Activated CD8-positive, alpha-beta memory T cell treated with anti-CD3 and anti-CD28 coated beads for 1 hour (primary cell): ENCODE measurements at regions not wholly inside any gene's neighbourhood (a gene's known extent, or its start where the extent isn't known, plus 50 kb on each side); places are given as distances from the start of the nearest gene placed in this dataset.

Source experiments
- DNase-seq, 2 donors: peaks; one replicate each; pipeline ENCODE4 v3.0.0-alpha.2; 2020; ENCODE audit warnings: low read depth in 1 of 2; ENCODE audit errors: extremely low read depth in 1 of 2

GRCh38 chr2:191556463-191556862 lies 121.5 kb upstream of the NABP1 start:
- no peak for DNase-seq

DNA sequence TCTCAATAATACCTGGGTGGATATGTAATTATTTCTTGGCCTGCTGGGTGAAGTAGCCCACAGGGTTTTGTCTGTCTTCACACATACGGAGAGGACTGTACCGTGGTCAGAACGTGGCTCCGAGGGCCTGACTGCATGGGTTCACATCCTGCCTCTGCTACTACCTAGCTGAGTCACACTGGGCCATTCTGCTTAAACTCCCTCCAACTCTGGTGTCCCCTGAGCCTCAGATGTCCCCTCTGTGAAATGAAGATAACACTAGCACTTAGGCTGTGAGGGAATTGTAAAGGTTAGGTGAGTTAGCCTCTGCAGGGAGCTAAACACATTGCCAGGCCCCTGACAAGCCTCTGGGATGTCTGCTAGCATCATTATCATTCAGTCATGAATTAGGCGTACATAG lies 120.1 kb upstream of the NABP1 start:
- DNase-seq: no peak

GRCh38 chr2:191559569-191559968 lies 118.4 kb upstream of the NABP1 start:
- no peak for DNase-seq

GRCh38 chr2:191560411-191560980 lies 117.4 kb upstream of the NABP1 start:
- no peak for DNase-seq

DNA sequence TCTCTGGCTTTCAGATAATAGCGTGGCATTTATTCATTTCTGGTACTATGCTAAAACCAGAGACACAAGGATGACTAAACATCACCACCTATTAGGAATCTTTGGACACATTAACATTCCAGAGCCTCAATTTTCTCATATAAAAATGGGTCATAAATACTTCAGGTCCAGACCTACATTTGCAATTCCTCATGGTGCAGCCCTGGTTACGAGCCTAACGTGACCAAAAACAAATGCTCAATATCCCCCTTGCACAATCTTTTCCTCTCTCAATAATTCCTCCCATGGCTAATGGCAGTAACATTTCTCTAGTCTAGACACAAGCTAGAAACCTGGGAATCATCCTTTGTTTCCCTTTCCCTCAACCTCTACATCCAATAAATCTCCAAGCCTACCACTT lies 112.8 kb upstream of the NABP1 start:
- DNase-seq: no peak

GRCh38 chr2:191565647-191566198 lies 112.2 kb upstream of the NABP1 start:
- DNase-seq: no peak

DNA sequence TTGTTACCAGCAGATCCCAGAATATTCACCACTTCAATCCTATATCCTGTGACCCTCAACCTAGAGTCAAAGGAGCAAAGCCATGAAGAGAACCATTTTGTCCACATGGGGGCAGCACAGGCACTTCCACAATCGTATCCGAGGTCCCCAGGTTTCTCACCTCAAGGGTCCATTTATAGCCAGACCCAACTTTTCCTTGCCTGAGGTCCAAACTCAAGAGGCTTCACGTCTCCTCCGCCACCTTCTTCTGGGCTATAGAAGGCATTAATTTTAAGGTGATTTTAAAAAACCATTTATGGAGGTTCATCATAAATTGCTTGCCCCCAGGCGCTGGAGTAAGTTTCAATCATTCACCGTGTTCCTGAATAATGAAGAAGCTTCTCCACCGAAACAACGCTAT lies 111.6 kb upstream of the NABP1 start:
- DNase-seq: peak; percentile 21 to 44

GRCh38 chr2:191567206-191567605 lies 110.7 kb upstream of the NABP1 start:
- DNase-seq: no peak

DNA sequence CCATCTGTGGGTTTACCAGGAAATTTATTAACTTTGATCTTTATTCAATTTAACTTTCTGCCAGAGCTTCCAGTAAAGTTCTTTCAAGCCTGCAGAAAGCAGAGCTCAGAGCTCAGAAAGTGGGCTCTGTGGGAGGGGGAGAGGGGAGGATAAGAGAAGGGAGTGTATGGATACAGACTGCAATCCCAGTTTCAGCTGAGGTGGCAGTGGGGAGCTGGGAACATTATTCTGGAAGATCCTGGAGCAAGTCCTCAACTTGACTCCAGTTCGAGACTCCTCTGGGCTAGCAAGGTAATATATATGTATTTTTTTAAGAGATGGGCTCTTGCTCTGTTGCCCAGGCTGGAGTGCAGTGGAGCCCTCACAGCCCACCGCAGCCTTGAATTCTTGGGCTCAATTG lies 108.9 kb upstream of the NABP1 start:
- no peak for DNase-seq

- DNase-seq: no peak
Observed at GRCh38 chr2:191571163-191571769, 106.7 kb upstream of the NABP1 start.

DNA sequence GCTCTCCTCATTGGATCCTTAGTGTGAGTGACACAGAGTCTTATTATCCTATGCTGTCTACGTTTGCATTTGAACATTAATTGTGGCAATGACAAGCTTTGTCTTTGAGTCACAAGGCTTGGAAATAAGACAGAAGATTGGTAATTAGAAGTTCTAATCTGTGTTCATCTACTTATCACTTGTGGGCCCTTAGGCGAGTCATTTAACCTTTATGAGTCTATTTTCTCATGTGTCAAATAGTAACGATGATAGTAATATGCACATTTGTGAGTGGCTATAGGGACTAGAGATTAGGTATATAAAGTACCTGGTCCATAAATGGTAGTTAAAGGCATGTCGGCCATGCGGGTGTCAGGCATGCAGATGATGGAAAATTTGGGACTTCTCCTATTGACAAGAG lies 105.6 kb upstream of the NABP1 start:
- no peak for DNase-seq

- DNase-seq: no peak
Observed at GRCh38 chr2:191573216-191573615, 104.7 kb upstream of the NABP1 start.

- no peak for DNase-seq
Observed at GRCh38 chr2:191574232-191574631, 103.7 kb upstream of the NABP1 start.

- no peak for DNase-seq
Observed at GRCh38 chr2:191577605-191578004, 100.3 kb upstream of the NABP1 start.

DNA sequence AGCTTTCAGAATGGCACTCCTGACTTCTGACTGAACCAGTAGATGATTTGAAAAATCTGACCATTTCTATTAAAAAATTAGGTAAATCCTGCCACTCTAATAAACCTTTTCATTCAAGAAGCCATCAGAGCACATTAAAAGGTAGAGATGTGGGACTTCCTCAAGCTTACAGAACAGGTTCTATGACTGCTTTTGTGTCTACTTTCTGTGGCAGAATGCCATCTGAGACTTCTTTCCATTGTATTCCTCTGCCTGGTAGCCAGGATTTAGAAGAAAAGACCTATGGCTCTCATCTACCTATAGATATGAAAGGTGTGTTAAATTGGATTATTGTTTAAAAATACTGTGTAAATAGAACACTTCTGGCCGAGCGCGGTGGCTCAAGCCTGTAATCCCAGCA lies 99.9 kb upstream of the NABP1 start:
- no peak for DNase-seq

- no peak for DNase-seq
Observed at GRCh38 chr2:191580581-191580980, 97.4 kb upstream of the NABP1 start.

- DNase-seq: no peak
Observed at GRCh38 chr2:191581003-191581402, 96.9 kb upstream of the NABP1 start.

- no peak for DNase-seq
Observed at GRCh38 chr2:191582355-191582754, 95.6 kb upstream of the NABP1 start.

DNA sequence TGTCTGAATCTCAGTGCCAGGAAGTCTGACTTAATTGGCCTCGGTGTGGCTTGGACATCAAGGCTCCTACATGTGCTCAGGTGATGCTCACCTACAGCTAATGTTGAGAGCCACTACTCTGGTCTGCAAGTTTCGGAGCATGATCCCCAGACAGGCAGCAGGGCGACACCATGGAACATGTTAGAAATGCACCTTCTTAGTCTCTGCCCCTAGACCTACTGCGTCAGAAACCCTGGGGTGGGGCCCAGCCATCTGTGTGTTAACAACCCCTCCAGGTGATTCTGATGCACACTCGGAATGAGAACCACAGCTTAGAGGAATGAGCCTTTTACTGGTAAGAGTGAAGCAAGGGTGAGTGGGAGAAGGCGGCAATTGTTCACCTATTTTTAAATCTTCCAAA lies 86.9 kb upstream of the NABP1 start:
- DNase-seq: no peak

- DNase-seq: no peak
Observed at GRCh38 chr2:191593622-191594385, 84.1 kb upstream of the NABP1 start.

DNA sequence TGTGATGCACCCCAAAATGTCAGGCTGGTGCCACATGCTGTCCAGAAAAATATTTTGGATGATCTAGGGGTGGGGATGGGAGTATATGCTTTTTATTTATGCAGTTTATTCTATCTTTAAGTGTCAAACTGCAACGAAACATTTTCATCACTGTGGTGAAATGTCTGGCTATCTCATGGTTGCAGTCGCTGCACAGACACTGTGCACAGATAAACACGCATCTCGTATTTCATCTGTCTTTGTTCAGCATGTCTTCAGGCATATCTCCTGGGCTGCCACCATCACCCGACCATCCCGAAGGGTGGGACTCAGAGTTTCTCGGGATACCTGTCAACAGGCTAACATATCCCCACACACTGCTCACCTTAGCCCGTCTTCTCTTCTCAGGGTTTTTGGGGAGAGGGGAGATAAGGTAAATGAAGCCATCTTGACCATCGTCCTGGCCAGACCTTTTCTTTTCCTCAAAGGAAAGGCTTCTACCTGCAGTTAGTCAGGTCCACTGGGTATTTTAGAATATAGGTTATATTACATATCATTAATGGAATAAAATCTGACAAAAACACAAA lies 80.7 kb upstream of the NABP1 start:
- DNase-seq: no peak

DNA sequence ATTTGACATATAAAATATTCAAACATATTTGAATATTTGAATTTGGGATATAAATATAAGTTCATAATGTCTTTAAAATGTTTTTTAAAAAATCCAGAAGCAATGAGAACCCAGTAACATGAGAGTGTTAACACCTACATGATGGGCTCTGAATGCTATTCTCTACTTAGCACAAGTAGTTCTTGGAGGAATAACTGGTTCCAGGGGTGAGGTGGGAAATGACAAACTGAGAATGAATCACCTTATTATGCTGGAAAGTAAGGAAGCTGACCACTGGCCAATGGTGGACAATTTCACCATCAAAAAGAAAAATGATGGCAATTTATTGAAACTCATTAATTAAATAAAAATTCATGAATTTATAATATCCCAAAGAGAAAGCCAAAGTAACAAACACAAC lies 79.6 kb upstream of the NABP1 start:
- DNase-seq: no peak
